HepG2 (cell line): ENCODE measurements at regions not wholly inside any gene's neighbourhood (a gene's known extent, or its start where the extent isn't known, plus 50 kb on each side); places are given as distances from the start of the nearest gene placed in this dataset.

Experiments used
- ATAC-seq: fragments of 200-7000 bp; cut with Tn5 transposase; 3 replicates; pipeline ENCODE4 v1.9.1; 2020; ENCODE audit warnings: mild to moderate bottlenecking, moderate library complexity
- BruUV-seq: library from RNA; stranded (reverse); fragments of 400-500 nt; replicated peaks from 2 replicates; lab custom pipeline; 2021; lab: Mats Ljungman, UMichigan
- CTCF ChIA-PET: fragments of 300-600 bp; formaldehyde crosslinking; extraction: SDS; loops from one replicate; lab custom pipeline; 2021; ENCODE audit warnings: low total read pairs, inconsistent platforms, low intra/inter-chr PET ratio; lab: Yijun Ruan, JAX
- POLR2A ChIA-PET: fragments of 350-600 bp; sonication (Branson Sonifier 250); formaldehyde crosslinking; loops from one replicate; lab custom pipeline; 2020; ENCODE audit warnings: antibody characterized with exemption, inconsistent platforms; lab: Yijun Ruan, JAX
- DNase-seq: peaks from one replicate; pipeline ENCODE4 v3.0.0-alpha.2; 2015; ENCODE audit warnings: low spot score
- FAIRE-seq: peaks from 3 replicates; lab custom pipeline; 2011; peaks lifted over from hg19 to GRCh38; lab: Jason Lieb, UNC
- H2AFZ ChIP-seq: one replicate; pipeline ENCODE4 v1.6.1; 2011; ENCODE audit warnings: low read length, inconsistent platforms
- H3K27ac ChIP-seq: fragments of 300-600 bp; 3 replicates; pipeline ENCODE4 v1.8.0; 2011; ENCODE audit warnings: mixed run types, mild to moderate bottlenecking, mixed read lengths, low read length, inconsistent platforms; ENCODE audit not compliant: insufficient read depth; ENCODE audit errors: extremely low read length
- H3K27me3 ChIP-seq, 2 experiments: fragments of 200-600 bp in 1 of 2; 2 replicates in 1 of 2; 3 replicates in 1 of 2; pipeline versions ENCODE4 v1.6.0 to v1.8.0; 2011; ENCODE audit warnings: low read length in 2 of 2, mild to moderate bottlenecking in 2 of 2, moderate library complexity in 2 of 2, inconsistent platforms in 1 of 2; ENCODE audit not compliant: insufficient read depth in 2 of 2, control insufficient read depth in 1 of 2
- H3K36me3 ChIP-seq, 2 experiments: fragments of 200-600 bp in 1 of 2; replicated peaks in 1 of 2; 2 replicates in 1 of 2; 3 replicates in 1 of 2; pipeline versions ENCODE4 v1.5.1 to v1.8.0; 2011; ENCODE audit warnings: low read length in 2 of 2, inconsistent platforms in 1 of 2; ENCODE audit not compliant: insufficient read depth in 2 of 2, control insufficient read depth in 1 of 2
- H3K4me1 ChIP-seq: 2 replicates; pipeline ENCODE4 v1.5.1; 2012; ENCODE audit warnings: low read length, inconsistent platforms; ENCODE audit not compliant: insufficient read depth
- H3K4me2 ChIP-seq: 2 replicates; pipeline ENCODE4 v1.6.0; 2011; ENCODE audit warnings: low read depth, low read length, inconsistent platforms
- H3K4me3 ChIP-seq, 3 experiments: fragments of 200-600 bp in 1 of 3; sonication (generic), shearing (Covaris generic) in 1 of 3; replicated peaks in 1 of 3; 2 replicates each; pipeline ENCODE4 v1.5.1; 2011 to 2016; ENCODE audit warnings: low read length in 3 of 3, inconsistent platforms in 2 of 3, low read depth in 2 of 3, mild to moderate bottlenecking in 2 of 3, control low read depth in 1 of 3, mixed read lengths in 1 of 3; ENCODE audit not compliant: insufficient read depth in 1 of 3
- H3K79me2 ChIP-seq: one replicate; pipeline ENCODE4 v1.6.1; 2011; ENCODE audit warnings: low read length, inconsistent platforms; ENCODE audit not compliant: insufficient read depth
- H3K9ac ChIP-seq: 2 replicates; pipeline ENCODE4 v1.6.0; 2011; ENCODE audit warnings: mild to moderate bottlenecking, low read depth, low read length, inconsistent platforms; ENCODE audit not compliant: insufficient read depth
- H3K9me3 ChIP-seq: 2 replicates; pipeline ENCODE4 v1.5.1; 2012; ENCODE audit warnings: mild to moderate bottlenecking, low read length
- H4K20me1 ChIP-seq: 2 replicates; pipeline ENCODE4 v1.6.0; 2011; ENCODE audit warnings: inconsistent platforms, mild to moderate bottlenecking, low read length, moderate library complexity; ENCODE audit not compliant: insufficient read depth
- ELF1 ChIP-seq: sonication (generic); formaldehyde crosslinking; IDR thresholded peaks from 2 replicates; pipeline ENCODE4 v1.4.0; 2020; ENCODE audit warnings: missing genetic modification reagents
- MEF2D ChIP-seq: sonication (generic); formaldehyde crosslinking; IDR thresholded peaks from 2 replicates; pipeline ENCODE4 v1.5.1; 2020; ENCODE audit warnings: mild to moderate bottlenecking, missing genetic modification reagents
- MTF2 ChIP-seq: sonication (generic); formaldehyde crosslinking; IDR thresholded peaks from 2 replicates; pipeline ENCODE4 v1.5.0; 2020; ENCODE audit warnings: missing genetic modification reagents, borderline replicate concordance
- NR3C1 ChIP-seq: sonication (generic); formaldehyde crosslinking; IDR thresholded peaks from 2 replicates; pipeline ENCODE4 v1.4.0; 2020; ENCODE audit warnings: missing genetic modification reagents
- PRMT3 ChIP-seq: sonication (generic); formaldehyde crosslinking; IDR thresholded peaks from 2 replicates; pipeline ENCODE4 v1.8.1; 2022; ENCODE audit warnings: low read depth, mild to moderate bottlenecking, moderate library complexity, missing genetic modification reagents, borderline replicate concordance
- ZBTB44 ChIP-seq: sonication (generic); formaldehyde crosslinking; IDR thresholded peaks from 2 replicates; pipeline ENCODE4 v1.4.0; 2020; ENCODE audit warnings: missing genetic modification reagents
- ZNF225 ChIP-seq: sonication (generic); formaldehyde crosslinking; IDR thresholded peaks from 2 replicates; pipeline ENCODE4 v1.4.0; 2020; ENCODE audit warnings: mild to moderate bottlenecking, missing genetic modification reagents
- ZNF251 ChIP-seq: sonication (generic); formaldehyde crosslinking; IDR thresholded peaks from 2 replicates; pipeline ENCODE4 v1.9.0; 2021; ENCODE audit warnings: mild to moderate bottlenecking, missing genetic modification reagents
- WGBS: methylation state at CpG from one replicate; pipeline ENCODE4 v1.1.6; 2017; ENCODE audit warnings: low lambda C conversion rate; 5-methylcytosine and 5-hydroxymethylcytosine counted together
- in situ Hi-C: cut with HindIII; loops from 2 replicates; pipeline ENCODE4 v1.10.0; 2017; ENCODE audit warnings: low pct_unique_long_range_greater_than_20kb; ENCODE audit not compliant: extremely low pct_ligation_motif_present
- intact Hi-C: fragments of 100-400 bp; cut with micrococcal nuclease; formaldehyde crosslinking; loops from one replicate; pipeline ENCODE4 v1.10.0; 2022; ENCODE audit not compliant: unreplicated experiment
- TF ChIP-seq, protein P1 (sequence below): sonication (generic); formaldehyde crosslinking; IDR thresholded peaks from 2 replicates; pipeline ENCODE4 v1.5.0; 2020; ENCODE audit warnings: mild to moderate bottlenecking, missing genetic modification reagents
- TF ChIP-seq, protein P2 (sequence below): sonication (generic); formaldehyde crosslinking; IDR thresholded peaks from 2 replicates; pipeline ENCODE4 v1.9.0; 2021; ENCODE audit warnings: missing genetic modification reagents, mild to moderate bottlenecking, borderline replicate concordance
- TF ChIP-seq, protein P3 (sequence below): sonication (generic); formaldehyde crosslinking; IDR thresholded peaks from 2 replicates; pipeline ENCODE4 v1.8.1; 2023; ENCODE audit warnings: missing genetic modification reagents, inconsistent platforms, borderline replicate concordance

DNA sequence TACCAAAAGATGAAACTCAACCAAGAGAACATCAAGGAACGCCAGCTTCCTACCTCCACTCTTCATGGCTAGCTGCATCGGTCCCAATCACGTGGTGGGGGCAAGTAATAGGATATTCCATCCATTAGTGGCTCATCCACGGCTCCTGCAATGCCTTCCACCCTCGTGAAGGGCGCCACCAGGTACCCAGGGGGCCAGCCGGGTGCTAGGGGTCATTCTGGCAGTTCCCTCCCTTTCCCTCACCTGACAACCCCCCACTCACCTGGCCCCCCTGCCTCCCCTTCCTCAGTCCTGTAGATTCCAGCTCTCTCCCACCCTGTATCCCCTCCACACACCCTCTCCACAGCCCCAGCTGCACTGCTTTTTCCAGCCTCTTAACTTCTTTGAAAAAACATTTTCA, 161.9 kb downstream of the URI1 start:
- Histone ChIP-seq H3K27me3 (peaks cover 4 to 5% of the 10 kb centered on the region in 2 experiments; a peak in 3 of 5 replicates), H3K79me2 (no peaks in the 10 kb centered on the region)
- intact Hi-C loops, result no loop called here
- ATAC-seq (no peak), DNase-seq (no peak)
- in situ Hi-C loops, result no loop called here
- TF ChIP-seq PRMT3 (no peak), ZNF225 (CRISPR knock-in tag) (no peak)
- TF ChIP-seq, protein P1, sequence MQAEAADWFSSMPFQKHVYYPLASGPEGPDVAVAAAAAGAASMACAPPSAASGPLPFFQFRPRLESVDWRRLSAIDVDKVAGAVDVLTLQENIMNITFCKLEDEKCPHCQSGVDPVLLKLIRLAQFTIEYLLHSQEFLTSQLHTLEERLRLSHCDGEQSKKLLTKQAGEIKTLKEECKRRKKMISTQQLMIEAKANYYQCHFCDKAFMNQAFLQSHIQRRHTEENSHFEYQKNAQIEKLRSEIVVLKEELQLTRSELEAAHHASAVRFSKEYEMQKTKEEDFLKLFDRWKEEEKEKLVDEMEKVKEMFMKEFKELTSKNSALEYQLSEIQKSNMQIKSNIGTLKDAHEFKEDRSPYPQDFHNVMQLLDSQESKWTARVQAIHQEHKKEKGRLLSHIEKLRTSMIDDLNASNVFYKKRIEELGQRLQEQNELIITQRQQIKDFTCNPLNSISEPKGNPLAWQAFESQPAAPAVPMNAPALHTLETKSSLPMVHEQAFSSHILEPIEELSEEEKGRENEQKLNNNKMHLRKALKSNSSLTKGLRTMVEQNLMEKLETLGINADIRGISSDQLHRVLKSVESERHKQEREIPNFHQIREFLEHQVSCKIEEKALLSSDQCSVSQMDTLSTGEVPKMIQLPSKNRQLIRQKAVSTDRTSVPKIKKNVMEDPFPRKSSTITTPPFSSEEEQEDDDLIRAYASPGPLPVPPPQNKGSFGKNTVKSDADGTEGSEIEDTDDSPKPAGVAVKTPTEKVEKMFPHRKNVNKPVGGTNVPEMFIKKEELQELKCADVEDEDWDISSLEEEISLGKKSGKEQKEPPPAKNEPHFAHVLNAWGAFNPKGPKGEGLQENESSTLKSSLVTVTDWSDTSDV (CRISPR knock-in tag), result no peak
- TF ChIP-seq, all 625 proteins: peak for 0
- H3K9ac ChIP-seq, result no peak overlapping the region
- ChIA-PET CTCF (no interaction called here), POLR2A (no interaction called here)
- H3K4me1 ChIP-seq, result peaks cover 10% of the 10 kb centered on the region; the same call in 1 of the 2 replicates
- no TSS peak for BruUV-seq
- no peaks in the 10 kb centered on the region for H3K9me3 ChIP-seq
- no peak overlapping the region for H2AFZ ChIP-seq
- no peak overlapping the region for H3K4me2 ChIP-seq
- H4K20me1 ChIP-seq, result no peaks in the 10 kb centered on the region
- no peaks in the 10 kb centered on the region for H3K36me3 ChIP-seq
- H3K27ac ChIP-seq, result no peak overlapping the region
- no peak overlapping the region for H3K4me3 ChIP-seq
- no peak for FAIRE-seq
- 9% methylated on average over 6 of the region's 7 CpGs for WGBS

- Histone ChIP-seq H3K79me2 (no peaks in the 10 kb centered on the region), H3K27ac (no peak overlapping the region), H3K4me3 (no peak overlapping the region), H2AFZ (no peak overlapping the region), H4K20me1 (no peaks in the 10 kb centered on the region), H3K27me3 (peaks cover 4 to 9% of the 10 kb centered on the region in 2 experiments; a peak in 3 of 5 replicates), H3K36me3 (no peaks in the 10 kb centered on the region), H3K4me2 (no peak overlapping the region), H3K4me1 (peaks cover 10% of the 10 kb centered on the region; the same call in 1 of the 2 replicates), H3K9ac (no peak overlapping the region), H3K9me3 (no peaks in the 10 kb centered on the region)
- in situ Hi-C loops (no loop called here), intact Hi-C loops (no loop called here)
- 51% methylated on average over 4 of the region's 8 CpGs for WGBS
- ATAC-seq, result no peak; the same call in 2 of the 3 replicates
- BruUV-seq, result no TSS peak
- FAIRE-seq, result no peak
- POLR2A ChIA-PET, result no interaction called here
- no peak for DNase-seq
- CTCF ChIA-PET, result interaction anchor here (0.7 kb wide), 1 partner anchor 11 kb away, joined by 3 read pairs; no protein-coding TSS in a partner anchor
- TF ChIP-seq NR3C1 (CRISPR knock-in tag) (no peak), ZBTB44 (CRISPR knock-in tag) (no peak), ELF1 (CRISPR knock-in tag) (no peak), ZNF251 (CRISPR knock-in tag) (no peak), MEF2D (no peak), MTF2 (no peak)
- TF ChIP-seq, protein P2, sequence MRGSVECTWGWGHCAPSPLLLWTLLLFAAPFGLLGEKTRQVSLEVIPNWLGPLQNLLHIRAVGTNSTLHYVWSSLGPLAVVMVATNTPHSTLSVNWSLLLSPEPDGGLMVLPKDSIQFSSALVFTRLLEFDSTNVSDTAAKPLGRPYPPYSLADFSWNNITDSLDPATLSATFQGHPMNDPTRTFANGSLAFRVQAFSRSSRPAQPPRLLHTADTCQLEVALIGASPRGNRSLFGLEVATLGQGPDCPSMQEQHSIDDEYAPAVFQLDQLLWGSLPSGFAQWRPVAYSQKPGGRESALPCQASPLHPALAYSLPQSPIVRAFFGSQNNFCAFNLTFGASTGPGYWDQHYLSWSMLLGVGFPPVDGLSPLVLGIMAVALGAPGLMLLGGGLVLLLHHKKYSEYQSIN (CRISPR knock-in tag), result no peak
- TF ChIP-seq, protein P3, sequence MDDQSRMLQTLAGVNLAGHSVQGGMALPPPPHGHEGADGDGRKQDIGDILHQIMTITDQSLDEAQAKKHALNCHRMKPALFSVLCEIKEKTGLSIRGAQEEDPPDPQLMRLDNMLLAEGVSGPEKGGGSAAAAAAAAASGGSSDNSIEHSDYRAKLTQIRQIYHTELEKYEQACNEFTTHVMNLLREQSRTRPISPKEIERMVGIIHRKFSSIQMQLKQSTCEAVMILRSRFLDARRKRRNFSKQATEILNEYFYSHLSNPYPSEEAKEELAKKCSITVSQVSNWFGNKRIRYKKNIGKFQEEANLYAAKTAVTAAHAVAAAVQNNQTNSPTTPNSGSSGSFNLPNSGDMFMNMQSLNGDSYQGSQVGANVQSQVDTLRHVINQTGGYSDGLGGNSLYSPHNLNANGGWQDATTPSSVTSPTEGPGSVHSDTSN (CRISPR knock-in tag), result no peak
Observed at GRCh38 chr19:30105316-30105715, 163.3 kb downstream of the URI1 start.
